GM23338 (cell line): ENCODE measurements at regions not wholly inside any gene's neighbourhood (a gene's known extent, or its start where the extent isn't known, plus 50 kb on each side); places are given as distances from the start of the nearest gene placed in this dataset.

Experiments
- ATAC-seq: fragments of 200-7000 bp; cut with Tn5 transposase; 3 replicates; pipeline ENCODE4 v1.9.1; 2020
- DNase-seq: peaks from one replicate; pipeline ENCODE4 v3.0.0-alpha.2; 2015; ENCODE audit warnings: low spot score
- H2AFZ ChIP-seq: fragments of 200-600 bp; sonication (generic); 2 replicates; pipeline ENCODE4 v1.8.0; 2016; ENCODE audit warnings: antibody characterized with exemption, mild to moderate bottlenecking, moderate library complexity
- H3F3A ChIP-seq: fragments of 200-600 bp; sonication (generic); replicated peaks from 2 replicates; pipeline ENCODE4 v1.8.0; 2017; ENCODE audit warnings: antibody characterized with exemption, mixed run types, low read depth
- H3K27ac ChIP-seq: fragments of 200-600 bp; sonication (generic); 2 replicates; pipeline ENCODE4 v1.6.1; 2016; ENCODE audit warnings: low read depth
- H3K27me3 ChIP-seq: fragments of 200-600 bp; sonication (generic); 2 replicates; pipeline ENCODE4 v1.8.0; 2016; ENCODE audit warnings: mild to moderate bottlenecking, mixed run types, moderate library complexity; ENCODE audit not compliant: insufficient read depth
- H3K36me3 ChIP-seq: fragments of 200-600 bp; sonication (generic); 2 replicates; pipeline ENCODE4 v1.8.0; 2016; ENCODE audit warnings: mild to moderate bottlenecking; ENCODE audit not compliant: insufficient read depth
- H3K4me1 ChIP-seq: fragments of 200-600 bp; sonication (generic); 2 replicates; pipeline ENCODE4 v1.8.0; 2016; ENCODE audit warnings: mild to moderate bottlenecking, moderate library complexity; ENCODE audit not compliant: insufficient read depth
- H3K4me2 ChIP-seq: fragments of 200-600 bp; sonication (generic); 2 replicates; pipeline ENCODE4 v1.7.1; 2017; ENCODE audit warnings: mixed run types
- H3K4me3 ChIP-seq: fragments of 200-600 bp; sonication (generic); 2 replicates; pipeline ENCODE4 v1.6.1; 2016; ENCODE audit warnings: mixed run types
- H3K79me2 ChIP-seq: fragments of 200-600 bp; sonication (generic); replicated peaks from 2 replicates; pipeline ENCODE4 v1.8.0; 2017; ENCODE audit warnings: mild to moderate bottlenecking; ENCODE audit not compliant: insufficient read depth
- H3K9me2 ChIP-seq: fragments of 200-600 bp; sonication (generic); 2 replicates; pipeline ENCODE4 v1.8.0; 2017; ENCODE audit not compliant: insufficient read depth
- H4K20me1 ChIP-seq: fragments of 200-600 bp; sonication (generic); replicated peaks from 2 replicates; pipeline ENCODE4 v1.8.0; 2017; ENCODE audit warnings: mild to moderate bottlenecking; ENCODE audit not compliant: insufficient read depth
- H3K27ac Mint-ChIP-seq: 2 replicates; pipeline ENCODE4 v1.8.0; 2020; ENCODE audit warnings: inconsistent platforms, mild to moderate bottlenecking, moderate library complexity, mixed read lengths
- H3K27me3 Mint-ChIP-seq: 3 replicates; pipeline ENCODE4 v1.8.0; 2022; ENCODE audit warnings: low read depth, mild to moderate bottlenecking, moderate library complexity, mixed read lengths, inconsistent platforms; ENCODE audit not compliant: insufficient read depth, poor library complexity
- H3K36me3 Mint-ChIP-seq: 3 replicates; pipeline ENCODE4 v1.8.0; 2021; ENCODE audit warnings: low read depth, mild to moderate bottlenecking, inconsistent platforms, moderate library complexity, mixed read lengths
- H3K4me1 Mint-ChIP-seq: 3 replicates; pipeline ENCODE4 v1.8.0; 2020; ENCODE audit warnings: mild to moderate bottlenecking, inconsistent platforms, mixed read lengths
- H3K4me3 Mint-ChIP-seq: 3 replicates; pipeline ENCODE4 v1.8.0; 2021; ENCODE audit warnings: moderate library complexity, mild to moderate bottlenecking, inconsistent platforms, mixed read lengths
- H3K9me3 Mint-ChIP-seq: 3 replicates; pipeline ENCODE4 v1.8.0; 2020; ENCODE audit warnings: moderate library complexity, mild to moderate bottlenecking, inconsistent platforms, mixed read lengths
- CREB1 ChIP-seq: fragments of 250-450 bp; sonication (Bioruptor Pico); IDR thresholded peaks from 2 replicates; pipeline ENCODE4 v1.5.0; 2020; ENCODE audit warnings: low read depth, mild to moderate bottlenecking, moderate library complexity
- CTCF ChIP-seq, 2 experiments: fragments of 200-600 bp in 1 of 2; sonication (generic) in 1 of 2; conservative IDR thresholded peaks; 2 replicates each; pipeline versions ENCODE4 v1.5.1 to v1.6.1; 2016 to 2017; ENCODE audit warnings: antibody characterized with exemption in 2 of 2, low read depth in 2 of 2, mild to moderate bottlenecking in 2 of 2, moderate library complexity in 1 of 2
- ETS1 ChIP-seq: IDR thresholded peaks from 2 replicates; pipeline ENCODE4 v1.6.1; 2016; ENCODE audit warnings: antibody characterized with exemption
- EZH2 ChIP-seq: fragments of 200-600 bp; sonication (generic); IDR thresholded peaks from one replicate; pipeline ENCODE4 v1.8.0; 2017; ENCODE audit warnings: antibody characterized with exemption, mild to moderate bottlenecking, low read depth; ENCODE audit not compliant: unreplicated experiment
- NANOG ChIP-seq: IDR thresholded peaks from 2 replicates; pipeline ENCODE4 v1.6.1; 2016; ENCODE audit warnings: antibody characterized with exemption, borderline replicate concordance
- POLR2AphosphoS5 ChIP-seq: IDR thresholded peaks from 2 replicates; pipeline ENCODE4 v1.6.1; 2016; ENCODE audit warnings: antibody characterized with exemption, low read depth
- REST ChIP-seq: IDR thresholded peaks from one replicate; pipeline ENCODE4 v1.6.1; 2018; ENCODE audit warnings: antibody characterized with exemption; ENCODE audit not compliant: unreplicated experiment
- STAT1 ChIP-seq: IDR thresholded peaks from one replicate; pipeline ENCODE4 v1.6.1; 2016; ENCODE audit warnings: antibody characterized with exemption; ENCODE audit not compliant: unreplicated experiment
- ZNF462 ChIP-seq: fragments of 250-450 bp; sonication (Bioruptor Pico); IDR thresholded peaks from 2 replicates; pipeline ENCODE4 v1.5.0; 2020; ENCODE audit warnings: mild to moderate bottlenecking, moderate library complexity

GRCh38 chr20:24365670-24366069 is 103.8 kb upstream of the SYNDIG1 start:
- H3K9me2 ChIP-seq: peaks cover 3% of the 10 kb centered on the region; the same call in 1 of the 2 replicates
- H3K36me3 ChIP-seq: no peaks in the 10 kb centered on the region
- H3K4me3 ChIP-seq: no peak overlapping the region
- peak overlapping the region; percentile 19; the same call in 1 of the 2 replicates for H2AFZ ChIP-seq
- H3K4me2 ChIP-seq: peak overlapping the region; percentile 35; the same call in 1 of the 2 replicates
- 0 out of 2 replicates have a peak, but pooled peaks cover 9% of the 10 kb centered on the region for H3K4me1 ChIP-seq
- no peak for DNase-seq
- Mint-ChIP-seq H3K4me3 (no peak overlapping the region), H3K9me3 (peaks cover 8% of the 10 kb centered on the region), H3K36me3 (no peaks in the 10 kb centered on the region), H3K27me3 (no peaks in the 10 kb centered on the region), H3K4me1 (peaks cover 7% of the 10 kb centered on the region; the same call in 2 of the 3 replicates), H3K27ac (no peak overlapping the region)
- H3F3A ChIP-seq: no peaks in the 10 kb centered on the region
- ATAC-seq: no peak
- no peaks in the 10 kb centered on the region for H3K79me2 ChIP-seq
- no peaks in the 10 kb centered on the region for H3K27me3 ChIP-seq
- no peak for TF ChIP-seq EZH2
- TF ChIP-seq STAT1: no peak
- no peak for TF ChIP-seq NANOG
- no peak for TF ChIP-seq CTCF (conservative IDR thresholded peaks at IDR 0.05; ENCODE audit: low read depth in 2 of 2)
- H4K20me1 ChIP-seq: no peaks in the 10 kb centered on the region
- no peak overlapping the region for H3K27ac ChIP-seq

GRCh38 chr20:24364482-24364881 is 104.9 kb upstream of the SYNDIG1 start:
- Histone ChIP-seq H4K20me1 (no peaks in the 10 kb centered on the region), H3K4me1 (0 out of 2 replicates have a peak, but pooled peaks cover 9% of the 10 kb centered on the region), H3K27ac (no peak overlapping the region), H3K4me3 (no peak overlapping the region), H3K4me2 (no peak overlapping the region), H3F3A (no peaks in the 10 kb centered on the region), H3K79me2 (no peaks in the 10 kb centered on the region), H2AFZ (peak overlapping the region; percentile 19; the same call in 1 of the 2 replicates), H3K36me3 (no peaks in the 10 kb centered on the region), H3K9me2 (peaks cover 3% of the 10 kb centered on the region; the same call in 1 of the 2 replicates), H3K27me3 (no peaks in the 10 kb centered on the region)
- no peak for ATAC-seq
- Mint-ChIP-seq H3K27me3 (no peaks in the 10 kb centered on the region), H3K4me3 (no peak overlapping the region), H3K9me3 (peaks cover 8% of the 10 kb centered on the region), H3K27ac (no peak overlapping the region), H3K4me1 (peaks cover 9% of the 10 kb centered on the region; the same call in 2 of the 3 replicates), H3K36me3 (no peaks in the 10 kb centered on the region)
- TF ChIP-seq CREB1 (no peak), POLR2AphosphoS5 (no peak), NANOG (no peak), ZNF462 (CRISPR knock-in tag) (no peak), ETS1 (no peak), EZH2 (no peak), REST (no peak)
- no peak for DNase-seq
